CMK (cell line): ENCODE measurements at regions not wholly inside any gene's neighbourhood (a gene's known extent, or its start where the extent isn't known, plus 50 kb on each side); places are given as distances from the start of the nearest gene placed in this dataset.

Experiments used
- DNase-seq: peaks from one replicate; pipeline ENCODE4 v3.0.0-alpha.2; 2010; ENCODE audit warnings: low read depth

- no peak for DNase-seq
Measured at GRCh38 chr18:7482342-7482741, 84.8 kb upstream of the PTPRM start.

GRCh38 chr18:7485616-7486015, 81.5 kb upstream of the PTPRM start:
- DNase-seq: no peak

DNA sequence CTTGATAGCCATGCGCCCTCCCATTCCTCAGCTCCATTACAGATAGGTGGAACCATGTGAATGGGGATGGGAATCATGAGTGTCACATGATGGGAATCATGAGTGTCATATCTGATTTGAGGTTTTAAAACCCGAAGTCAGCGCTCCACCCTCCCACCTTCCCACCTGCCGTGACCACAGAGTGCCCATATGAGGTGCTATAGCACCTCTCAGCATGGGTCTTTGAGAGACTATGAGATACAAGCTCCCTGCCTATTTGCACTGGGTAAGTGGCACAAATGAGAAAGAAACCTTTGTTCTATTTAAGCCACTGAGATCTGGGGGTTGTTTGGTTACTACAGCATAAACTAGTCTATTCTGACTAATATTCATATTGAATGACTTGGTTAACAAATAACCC, 78.5 kb upstream of the PTPRM start:
- DNase-seq: no peak

- DNase-seq: no peak
Measured at GRCh38 chr18:7490104-7490503, 77.0 kb upstream of the PTPRM start.

GRCh38 chr18:7492385-7492784, 74.7 kb upstream of the PTPRM start:
- no peak for DNase-seq

- no peak for DNase-seq
Measured at GRCh38 chr18:7497081-7497480, 70.0 kb upstream of the PTPRM start.

GRCh38 chr18:7511106-7511505, 56.0 kb upstream of the PTPRM start:
- DNase-seq: no peak

DNA sequence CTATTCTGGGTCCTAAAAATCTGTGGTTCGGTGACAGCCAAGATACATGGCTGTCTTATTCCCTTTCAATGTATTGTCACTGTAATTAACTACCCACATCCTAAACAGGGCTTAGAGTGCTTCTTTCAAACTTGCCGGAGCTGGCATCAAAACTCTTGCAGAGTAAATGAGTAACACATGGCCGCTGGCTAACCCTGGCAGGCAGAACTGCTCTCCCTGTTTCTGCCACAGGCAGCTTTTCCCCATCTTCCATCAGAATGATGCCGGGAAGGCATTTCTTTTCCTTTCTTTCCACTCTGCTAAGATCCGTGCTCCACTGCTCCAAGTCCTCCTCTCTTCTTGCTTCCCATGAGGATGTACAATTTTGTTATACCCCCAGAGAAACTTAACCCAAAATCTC, 54.8 kb upstream of the PTPRM start:
- no peak for DNase-seq

- no peak for DNase-seq
Measured at GRCh38 chr18:7512990-7513389, 54.1 kb upstream of the PTPRM start.

- DNase-seq: no peak
Measured at GRCh38 chr18:7514796-7515440, 52.2 kb upstream of the PTPRM start.

GRCh38 chr18:7516266-7517117, 50.6 kb upstream of the PTPRM start:
- DNase-seq: no peak
